Medulla oblongata (tissue), 1 donor: ENCODE measurements at regions not wholly inside any gene's neighbourhood (a gene's known extent, or its start where the extent isn't known, plus 50 kb on each side); places are given as distances from the start of the nearest gene placed in this dataset.
A peak's percentile ranks its signal among the peaks of the same experiment; 100 is the strongest.
"Not testable (repeated sequence)": the region's sequence is repeated elsewhere in the genome, so short reads cannot be mapped to it uniquely, and the experiment has no call there.

Source experiments
- DNase-seq: peaks from one replicate; pipeline ENCODE4 v3.0.0-alpha.2; 2015; ENCODE audit errors: extremely low spot score

GRCh38 chr9:1917396-1917935 is 97.7 kb upstream of the SMARCA2 start:
- DNase-seq = no peak

- no peak for DNase-seq
Observed at GRCh38 chr9:1918108-1918507, 97.0 kb upstream of the SMARCA2 start.

GRCh38 chr9:1918622-1919021 is 96.5 kb upstream of the SMARCA2 start:
- DNase-seq = no peak

GRCh38 chr9:1919229-1919628 is 95.9 kb upstream of the SMARCA2 start:
- DNase-seq = no peak

GRCh38 chr9:1920386-1920785 is 94.8 kb upstream of the SMARCA2 start:
- DNase-seq = no peak

GRCh38 chr9:1922026-1922425 is 93.1 kb upstream of the SMARCA2 start:
- no peak for DNase-seq

GRCh38 chr9:1927546-1927945 is 87.6 kb upstream of the SMARCA2 start:
- no peak for DNase-seq

- DNase-seq = no peak
Observed at GRCh38 chr9:1929134-1929533, 86.0 kb upstream of the SMARCA2 start.

- DNase-seq = no peak
Observed at GRCh38 chr9:1929722-1930244, 85.4 kb upstream of the SMARCA2 start.

GRCh38 chr9:1930245-1930736 is 84.9 kb upstream of the SMARCA2 start:
- DNase-seq = not testable (repeated sequence)

- no peak for DNase-seq
Observed at GRCh38 chr9:1938135-1938534, 77.0 kb upstream of the SMARCA2 start.

GRCh38 chr9:1938675-1939170 is 76.4 kb upstream of the SMARCA2 start:
- no peak for DNase-seq

- no peak for DNase-seq
Observed at GRCh38 chr9:1939466-1939865, 75.7 kb upstream of the SMARCA2 start.

- DNase-seq = peak; percentile 40
Observed at GRCh38 chr9:1939926-1940368, 75.2 kb upstream of the SMARCA2 start.

- DNase-seq = no peak
Observed at GRCh38 chr9:1941989-1942388, 73.2 kb upstream of the SMARCA2 start.

- DNase-seq = peak; percentile 37
Observed at GRCh38 chr9:1946526-1947283, 68.4 kb upstream of the SMARCA2 start.

- DNase-seq = no peak
Observed at GRCh38 chr9:1947438-1947837, 67.7 kb upstream of the SMARCA2 start.

GRCh38 chr9:1948541-1948940 is 66.6 kb upstream of the SMARCA2 start:
- no peak for DNase-seq

- no peak for DNase-seq
Observed at GRCh38 chr9:1951446-1951845, 63.7 kb upstream of the SMARCA2 start.

GRCh38 chr9:1952001-1952400 is 63.1 kb upstream of the SMARCA2 start:
- no peak for DNase-seq

GRCh38 chr9:1954238-1954637 is 60.9 kb upstream of the SMARCA2 start:
- DNase-seq = no peak

- DNase-seq = no peak
Observed at GRCh38 chr9:1956958-1957357, 58.2 kb upstream of the SMARCA2 start.

GRCh38 chr9:1957856-1958255 is 57.3 kb upstream of the SMARCA2 start:
- DNase-seq = no peak
